CD14-positive monocyte (primary cell): ENCODE measurements at regions not wholly inside any gene's neighbourhood (a gene's known extent, or its start where the extent isn't known, plus 50 kb on each side); places are given as distances from the start of the nearest gene placed in this dataset.

Experiments
- DNase-seq, 3 donors: peaks; one replicate each; pipeline ENCODE4 v3.0.0-alpha.2; 2011 to 2022
- H2AFZ ChIP-seq: 2 replicates; pipeline ENCODE4 v1.6.0; 2012; ENCODE audit warnings: mild to moderate bottlenecking, low read depth, low read length, inconsistent platforms; ENCODE audit not compliant: insufficient read depth, poor library complexity, severe bottlenecking
- H3K27ac ChIP-seq, 2 donors: 1 replicate in 1 of 2; 2 replicates in 1 of 2; pipeline ENCODE4 v1.5.1; 2012 to 2013; ENCODE audit warnings: low read length in 2 of 2, control low read depth in 1 of 2, inconsistent platforms in 1 of 2, low read depth in 1 of 2, mild to moderate bottlenecking in 1 of 2
- H3K27me3 ChIP-seq, 2 donors: one replicate each; pipeline versions ENCODE4 v1.6.0 to v1.6.1; 2011 to 2013; ENCODE audit warnings: low read length in 2 of 2; ENCODE audit not compliant: control insufficient read depth in 2 of 2, insufficient read depth in 2 of 2
- H3K36me3 ChIP-seq, 2 donors: replicated peaks in 1 of 2; 1 replicate in 1 of 2; 2 replicates in 1 of 2; pipeline versions ENCODE4 v1.5.1 to v1.6.1; 2012 to 2013; ENCODE audit warnings: low read length in 2 of 2, control low read depth in 1 of 2, inconsistent platforms in 1 of 2, mild to moderate bottlenecking in 1 of 2; ENCODE audit not compliant: insufficient read depth in 2 of 2, control insufficient read depth in 1 of 2
- H3K4me1 ChIP-seq, 2 donors: 1 replicate in 1 of 2; 2 replicates in 1 of 2; pipeline versions ENCODE4 v1.5.1 to v1.6.1; 2012 to 2013; ENCODE audit warnings: low read length in 2 of 2, control low read depth in 1 of 2, inconsistent platforms in 1 of 2, mild to moderate bottlenecking in 1 of 2, moderate library complexity in 1 of 2; ENCODE audit not compliant: insufficient read depth in 2 of 2, control insufficient read depth in 1 of 2
- H3K4me2 ChIP-seq: replicated peaks from 2 replicates; pipeline ENCODE3; 2012; ENCODE audit warnings: low read length, moderate library complexity, mild to moderate bottlenecking; ENCODE audit not compliant: poor library complexity, severe bottlenecking; ENCODE audit errors: extremely low read depth
- H3K4me3 ChIP-seq, 3 experiments: fragments of 200-600 bp in 1 of 3; sonication (generic) in 1 of 3; replicated peaks in 1 of 3; 1 replicate in 2 of 3; 2 replicates in 1 of 3; pipeline ENCODE4 v1.5.1; 2011 to 2013; ENCODE audit warnings: low read length in 3 of 3, mild to moderate bottlenecking in 3 of 3, control low read depth in 2 of 3, low read depth in 2 of 3, inconsistent platforms in 1 of 3, moderate library complexity in 1 of 3
- H3K79me2 ChIP-seq: 2 replicates; pipeline ENCODE4 v1.6.0; 2012; ENCODE audit warnings: mild to moderate bottlenecking, control low read depth, inconsistent platforms, low read length, moderate library complexity; ENCODE audit not compliant: insufficient read depth
- H3K9ac ChIP-seq: 2 replicates; pipeline ENCODE4 v1.6.0; 2017; ENCODE audit warnings: low read length, mild to moderate bottlenecking; ENCODE audit not compliant: insufficient read depth, poor library complexity, severe bottlenecking
- H3K9me3 ChIP-seq, 2 donors: replicated peaks in 1 of 2; 1 replicate in 1 of 2; 2 replicates in 1 of 2; pipeline versions ENCODE4 v1.5.1 to v1.6.1; 2012 to 2013; ENCODE audit warnings: low read length in 2 of 2, control low read depth in 1 of 2; ENCODE audit not compliant: control insufficient read depth in 1 of 2, insufficient read depth in 1 of 2
- H4K20me1 ChIP-seq: 2 replicates; pipeline ENCODE4 v1.6.0; 2012; ENCODE audit warnings: mild to moderate bottlenecking, low read length, control low read depth, moderate library complexity; ENCODE audit not compliant: insufficient read depth
- H3K27ac Mint-ChIP-seq, 7 donors: one replicate each; pipeline ENCODE4 v1.8.0; 2020; ENCODE audit warnings: mild to moderate bottlenecking in 7 of 7, mixed read lengths in 7 of 7, moderate library complexity in 6 of 7, inconsistent platforms in 2 of 7
- H3K27me3 Mint-ChIP-seq, 3 donors: one replicate each; pipeline ENCODE4 v1.8.0; 2021 to 2022; ENCODE audit warnings: low read depth in 3 of 3, mild to moderate bottlenecking in 3 of 3, mixed read lengths in 3 of 3, moderate library complexity in 3 of 3, inconsistent platforms in 1 of 3
- H3K36me3 Mint-ChIP-seq, 2 donors: one replicate each; pipeline ENCODE4 v1.8.0; 2020; ENCODE audit warnings: mixed read lengths in 2 of 2, inconsistent platforms in 1 of 2, mild to moderate bottlenecking in 1 of 2
- H3K4me1 Mint-ChIP-seq: one replicate; pipeline ENCODE4 v1.8.0; 2020; ENCODE audit warnings: mild to moderate bottlenecking, mixed read lengths
- H3K4me3 Mint-ChIP-seq, 2 donors: one replicate each; pipeline ENCODE4 v1.8.0; 2020; ENCODE audit warnings: mild to moderate bottlenecking in 2 of 2, mixed read lengths in 2 of 2, moderate library complexity in 1 of 2
- H3K9me3 Mint-ChIP-seq, 7 donors: one replicate each; pipeline ENCODE4 v1.8.0; 2020 to 2022; ENCODE audit warnings: mixed read lengths in 7 of 7, mild to moderate bottlenecking in 6 of 7, moderate library complexity in 6 of 7, inconsistent platforms in 2 of 7
- CTCF ChIP-seq: fragments of 200-600 bp; IDR thresholded peaks from one replicate; pipeline ENCODE4 v1.8.0; 2022; ENCODE audit warnings: antibody characterized with exemption, mild to moderate bottlenecking
- WGBS: methylation state at CpG from one replicate; pipeline ENCODE4 v1.1.5; 2013; ENCODE audit warnings: missing lambda C conversion rate; ENCODE audit not compliant: insufficient coverage; 5-methylcytosine and 5-hydroxymethylcytosine counted together
- intact Hi-C, 2 donors: fragments of 100-400 bp; cut with micrococcal nuclease; formaldehyde crosslinking; loops; one replicate each; pipeline versions ENCODE4 v1.15.0 to v1.15.1; 2023

- no peak for TF ChIP-seq CTCF
Measured at GRCh38 chr4:11183356-11183740, 245.3 kb downstream of the HS3ST1 start.

GRCh38 chr4:11182586-11183355 lies 245.9 kb downstream of the HS3ST1 start:
- H3K27me3 ChIP-seq: no peaks in the 10 kb centered on the region
- no peaks in the 10 kb centered on the region for H3K36me3 ChIP-seq
- no peak for TF ChIP-seq CTCF
- H3K4me1 ChIP-seq: no peaks in the 10 kb centered on the region
- H3K4me3 ChIP-seq: no peak overlapping the region
- Mint-ChIP-seq H3K4me1 (no peaks in the 10 kb centered on the region), H3K4me3 (no peak overlapping the region), H3K27me3 (peaks cover 1 to 3% (median 2%) of the 10 kb centered on the region in 3 donors), H3K27ac (no peak overlapping the region), H3K9me3 (peaks cover 0 to 7% (median 3%) of the 10 kb centered on the region in 7 donors), H3K36me3 (no peaks in the 10 kb centered on the region)
- no peak overlapping the region for H2AFZ ChIP-seq
- H4K20me1 ChIP-seq: no peaks in the 10 kb centered on the region
- DNase-seq: no peak
- H3K9ac ChIP-seq: no peak overlapping the region
- WGBS: no CpG with 5 or more reads among the region's 1 CpG
- intact Hi-C loops: no loop called here
- H3K4me2 ChIP-seq: no peak overlapping the region
- H3K79me2 ChIP-seq: no peaks in the 10 kb centered on the region
- no peaks in the 10 kb centered on the region for H3K9me3 ChIP-seq
- H3K27ac ChIP-seq: no peak overlapping the region

More at GRCh38 chr4:11183356-11183740, 245.3 kb downstream of the HS3ST1 start:
- no peak overlapping the region for H3K27ac ChIP-seq
- H4K20me1 ChIP-seq: no peaks in the 10 kb centered on the region
- H3K27me3 Mint-ChIP-seq: peaks cover 1 to 3% (median 2%) of the 10 kb centered on the region in 3 donors
- H3K9ac ChIP-seq: no peak overlapping the region
- no peak overlapping the region for H3K4me3 Mint-ChIP-seq
- 100% methylated on average over 1 of the region's 2 CpGs for WGBS
- no peaks in the 10 kb centered on the region for H3K4me1 ChIP-seq
- no peaks in the 10 kb centered on the region for H3K4me1 Mint-ChIP-seq
- no peaks in the 10 kb centered on the region for H3K9me3 ChIP-seq
- H3K36me3 Mint-ChIP-seq: no peaks in the 10 kb centered on the region
- H3K27me3 ChIP-seq: no peaks in the 10 kb centered on the region
- H3K27ac Mint-ChIP-seq: no peak overlapping the region
- no peaks in the 10 kb centered on the region for H3K79me2 ChIP-seq
- H3K4me3 ChIP-seq: no peak overlapping the region
- DNase-seq: no peak
- no peak overlapping the region for H2AFZ ChIP-seq
- H3K4me2 ChIP-seq: no peak overlapping the region
- intact Hi-C loops: no loop called here
- H3K36me3 ChIP-seq: no peaks in the 10 kb centered on the region
- H3K9me3 Mint-ChIP-seq: peaks cover 0 to 7% (median 3%) of the 10 kb centered on the region in 7 donors
